GM19397 (cell line): ENCODE measurements at regions not wholly inside any gene's neighbourhood (a gene's known extent, or its start where the extent isn't known, plus 50 kb on each side); places are given as distances from the start of the nearest gene placed in this dataset.
"Not testable (repeated sequence)": the region's sequence is repeated elsewhere in the genome, so short reads cannot be mapped to it uniquely, and the experiment has no call there.

ENCODE experiments used
- ATAC-seq: cut with Tn5 transposase; IDR thresholded peaks from one replicate; pipeline ENCODE4 v1.9.1; 2021; ENCODE audit warnings: mild to moderate bottlenecking, moderate library complexity; ENCODE audit not compliant: unreplicated experiment

DNA sequence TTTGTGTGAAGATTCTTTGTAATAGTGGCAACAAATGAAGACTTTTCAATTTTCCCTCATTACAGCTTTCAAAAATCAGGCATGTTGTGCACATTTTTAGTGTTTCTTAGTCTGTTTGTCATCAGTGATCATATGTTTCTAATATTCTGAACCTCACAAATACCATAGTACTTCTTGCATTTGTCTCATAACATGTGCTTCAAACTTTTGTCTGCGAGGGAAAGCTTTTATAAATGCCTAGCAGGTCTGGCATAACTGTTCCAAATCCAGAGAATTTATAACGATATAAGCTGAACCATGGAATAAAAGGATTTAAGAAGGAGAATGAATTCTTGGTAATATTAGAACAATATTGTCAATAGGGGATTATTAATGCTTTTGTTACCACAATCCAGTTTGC is 670.2 kb downstream of the RFPL4B start:
- ATAC-seq, result no peak

DNA sequence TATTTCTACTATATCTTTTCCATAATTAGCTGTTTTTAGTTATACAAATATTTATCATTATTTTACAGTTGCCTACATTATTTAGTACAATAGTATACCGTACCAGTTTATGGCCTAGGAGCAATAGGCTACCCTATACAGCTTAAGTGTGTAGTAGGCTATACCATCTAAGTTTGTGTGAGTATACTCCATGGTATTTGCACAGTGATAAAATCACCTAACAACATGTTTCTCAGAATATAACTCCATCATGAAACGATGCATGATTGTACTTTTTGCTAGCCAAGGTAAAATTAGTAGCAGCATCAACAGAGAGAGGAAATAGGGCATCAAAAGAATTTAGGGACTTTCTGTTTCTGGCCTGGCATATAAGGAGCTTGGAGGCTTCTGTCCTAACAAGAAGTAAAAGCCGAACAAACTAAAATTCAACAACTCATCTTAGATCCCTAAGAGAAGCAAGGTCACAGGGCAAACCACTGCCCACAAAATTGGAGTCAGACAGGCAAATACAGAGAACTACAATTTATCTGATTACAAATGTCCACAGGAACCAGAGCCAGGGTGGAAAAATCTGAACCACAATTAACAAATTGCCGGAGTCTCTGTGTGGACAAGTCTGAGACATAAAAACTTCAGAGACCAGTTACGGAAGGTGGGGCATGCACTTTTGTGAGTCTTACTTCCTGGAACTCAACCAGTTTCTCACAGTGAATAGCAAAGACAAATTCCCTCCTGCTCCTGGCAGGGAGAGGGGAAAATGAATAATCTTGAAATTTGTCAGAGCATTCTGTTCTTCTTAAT is 671.4 kb downstream of the RFPL4B start:
- ATAC-seq, result no peak

DNA sequence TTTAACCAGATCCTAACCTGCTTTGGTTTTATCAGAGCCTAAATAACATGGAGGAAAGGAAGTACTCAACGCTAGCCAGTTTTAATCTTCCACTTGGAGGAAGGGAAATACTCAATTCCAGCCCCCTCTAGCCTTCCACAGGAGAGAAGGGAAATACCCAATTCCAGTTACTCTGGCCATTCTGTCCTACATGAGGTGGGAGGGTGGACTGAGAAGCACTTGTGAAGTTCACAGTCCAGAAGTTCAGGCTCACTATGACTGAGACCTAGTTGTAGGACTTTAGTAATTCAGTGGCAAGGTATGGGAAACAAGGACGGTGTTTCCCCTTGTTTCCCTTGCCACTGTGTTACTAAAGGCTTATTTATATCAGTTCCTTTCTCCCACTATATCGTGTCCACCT is 672.0 kb downstream of the RFPL4B start:
- ATAC-seq, result no peak

DNA sequence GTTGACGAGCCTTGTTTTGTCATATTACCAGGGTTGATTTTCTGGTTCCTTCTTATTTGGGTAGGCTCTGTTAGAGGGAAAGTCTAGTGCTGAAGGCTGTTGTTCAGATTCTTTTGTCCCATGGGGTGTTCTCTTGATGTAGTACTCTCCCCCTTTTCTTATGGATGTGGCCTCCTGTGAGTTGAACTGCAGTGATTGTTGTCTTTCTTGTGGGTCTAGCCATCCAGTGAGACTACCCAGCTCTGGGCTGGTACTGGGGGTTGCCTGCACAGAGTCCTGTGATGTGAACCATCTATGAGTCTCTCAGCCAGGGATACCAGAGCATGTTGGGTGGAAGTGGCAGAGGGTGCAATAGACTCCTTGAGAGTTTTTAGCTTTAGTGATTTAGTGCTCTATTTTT is 680.6 kb downstream of the RFPL4B start:
- ATAC-seq, result no peak

DNA sequence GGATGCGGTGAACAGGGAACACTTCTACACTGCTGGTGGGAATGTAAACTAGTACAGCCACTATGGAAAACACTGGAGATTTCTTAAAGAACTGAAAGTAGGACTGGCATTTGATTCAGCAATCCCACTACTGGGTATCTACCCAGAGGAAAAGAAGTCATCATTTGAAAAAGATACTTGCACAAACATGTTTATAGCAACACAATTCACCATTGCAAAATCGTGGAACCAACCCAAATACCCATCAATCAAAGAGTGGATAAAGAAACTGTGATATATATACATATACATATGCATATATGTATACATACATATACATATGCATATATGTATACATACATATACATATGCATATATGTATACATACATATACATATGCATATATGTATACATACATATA is 682.0 kb downstream of the RFPL4B start:
- ATAC-seq, result not testable (repeated sequence)

DNA sequence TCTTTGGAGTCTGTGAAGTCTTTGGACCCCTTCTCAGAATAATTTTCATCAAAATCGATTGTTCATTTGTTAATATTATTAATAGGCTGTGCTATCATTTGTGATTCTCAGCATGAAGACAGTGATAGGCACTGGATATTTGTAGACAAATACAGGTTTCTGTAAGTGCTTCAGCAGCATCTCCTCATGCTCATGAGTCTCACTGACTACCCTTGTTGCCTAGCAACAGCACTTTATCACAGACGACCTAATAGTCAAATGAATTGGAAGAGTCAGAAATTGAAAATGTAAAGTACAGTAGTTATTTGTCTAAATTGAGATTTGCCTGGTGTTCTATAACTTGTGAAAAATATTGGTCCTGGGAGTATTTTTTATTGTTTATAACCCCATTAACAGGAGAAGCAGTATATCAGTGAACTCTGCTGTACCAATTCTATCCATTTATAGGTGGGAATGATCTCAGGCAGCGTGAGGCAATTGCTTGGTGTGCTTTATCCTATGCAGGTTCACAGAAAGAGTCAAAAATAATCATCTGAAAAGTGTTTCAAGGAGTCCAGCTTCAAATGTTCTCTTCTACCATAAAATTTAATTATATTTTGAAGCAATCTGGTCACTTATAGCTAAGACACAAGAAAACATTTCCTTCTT is 684.6 kb downstream of the RFPL4B start:
- ATAC-seq, result no peak

DNA sequence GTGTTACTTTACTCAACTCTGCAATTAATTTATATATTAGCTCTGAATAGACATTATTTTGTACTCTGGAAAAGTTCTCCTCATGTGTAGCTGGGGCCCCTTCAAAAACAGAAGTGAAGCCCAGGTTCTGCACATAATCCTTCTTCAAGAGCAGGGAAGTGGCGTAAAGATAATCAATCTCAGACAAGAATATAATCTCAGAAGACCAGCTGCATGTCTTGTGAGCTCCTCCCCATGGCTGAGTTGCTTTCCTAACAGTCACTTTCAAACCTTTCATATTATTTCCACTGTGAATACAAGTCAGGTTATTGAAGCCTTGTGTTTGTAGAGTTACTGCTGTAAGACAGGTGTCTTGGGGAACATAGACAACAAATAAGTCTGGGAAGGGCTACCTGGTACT is 691.9 kb downstream of the RFPL4B start:
- no peak for ATAC-seq

DNA sequence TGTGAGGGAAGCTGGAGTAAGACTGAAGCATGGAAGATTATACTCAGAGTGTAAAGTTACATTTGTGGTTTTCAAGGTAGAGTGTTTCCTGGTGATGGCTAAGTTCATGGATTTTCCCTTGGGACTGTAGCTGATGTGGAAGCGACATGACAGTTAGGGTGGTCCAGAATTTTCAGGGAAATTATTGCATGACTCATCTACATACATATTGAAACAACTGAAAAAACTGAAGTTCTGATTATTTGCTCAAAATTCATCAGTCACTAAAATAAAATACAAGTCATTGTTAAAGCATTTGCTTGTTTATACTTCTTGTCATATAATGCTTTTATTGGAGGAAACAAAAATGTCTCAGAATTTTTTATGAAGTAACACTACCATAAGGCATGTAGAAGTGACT is 700.0 kb downstream of the RFPL4B start:
- ATAC-seq, result no peak

DNA sequence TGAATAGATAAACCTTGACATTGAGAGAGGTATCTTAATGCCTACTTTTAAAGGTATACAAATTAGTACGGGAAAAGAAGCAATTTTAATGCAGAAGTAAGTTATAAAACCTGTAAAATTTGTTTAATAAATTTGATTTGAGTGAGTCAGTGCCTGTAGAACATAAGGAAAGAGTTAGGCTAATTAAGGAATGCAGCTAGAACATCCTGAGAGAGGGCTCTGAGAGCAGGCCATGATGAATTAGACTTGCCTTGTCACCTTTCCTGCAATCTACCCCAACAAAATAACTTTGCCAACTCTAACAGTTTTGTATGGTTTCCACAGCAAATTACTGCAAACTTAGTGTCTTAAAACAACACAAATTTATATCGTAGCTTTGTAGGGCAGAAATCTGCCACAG is 700.8 kb downstream of the RFPL4B start:
- ATAC-seq, result no peak

DNA sequence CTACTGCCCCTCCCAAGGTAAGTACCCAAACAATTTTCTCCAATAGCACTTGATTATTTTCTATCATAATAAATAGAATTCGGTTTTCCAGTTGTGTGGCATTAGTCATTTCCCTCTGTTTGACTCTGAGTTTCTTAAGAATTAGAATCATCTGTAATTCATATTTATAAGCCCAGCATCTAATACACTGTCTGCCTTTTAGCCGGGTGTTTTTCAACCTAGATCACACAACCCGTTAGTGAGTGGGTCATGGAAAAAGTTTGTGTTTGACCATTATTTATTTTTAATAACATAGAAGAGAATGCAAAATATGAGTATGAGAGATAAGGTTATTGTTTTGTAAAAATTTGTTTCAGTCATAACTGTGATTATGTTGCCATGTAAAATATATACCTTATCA is 701.6 kb downstream of the RFPL4B start:
- ATAC-seq, result no peak

DNA sequence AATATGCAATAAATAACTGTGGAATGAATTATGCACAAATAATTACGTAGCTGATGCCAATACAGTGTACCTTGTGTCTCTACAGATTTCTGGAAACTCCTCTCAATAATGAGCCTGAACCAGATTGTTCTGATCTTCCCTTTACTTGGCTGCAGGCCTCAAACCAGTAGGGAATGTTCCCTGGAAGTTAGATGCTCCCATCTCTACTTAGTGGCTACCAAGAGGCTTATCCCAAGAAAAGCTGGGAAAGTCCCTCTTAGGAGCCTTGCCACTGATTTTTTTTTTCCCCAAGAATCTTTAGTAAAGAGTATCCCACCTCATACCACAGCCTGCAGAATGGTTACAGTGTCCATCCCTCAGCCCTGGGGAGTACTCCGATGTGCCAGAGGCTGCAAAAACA is 702.1 kb downstream of the RFPL4B start:
- ATAC-seq, result no peak

DNA sequence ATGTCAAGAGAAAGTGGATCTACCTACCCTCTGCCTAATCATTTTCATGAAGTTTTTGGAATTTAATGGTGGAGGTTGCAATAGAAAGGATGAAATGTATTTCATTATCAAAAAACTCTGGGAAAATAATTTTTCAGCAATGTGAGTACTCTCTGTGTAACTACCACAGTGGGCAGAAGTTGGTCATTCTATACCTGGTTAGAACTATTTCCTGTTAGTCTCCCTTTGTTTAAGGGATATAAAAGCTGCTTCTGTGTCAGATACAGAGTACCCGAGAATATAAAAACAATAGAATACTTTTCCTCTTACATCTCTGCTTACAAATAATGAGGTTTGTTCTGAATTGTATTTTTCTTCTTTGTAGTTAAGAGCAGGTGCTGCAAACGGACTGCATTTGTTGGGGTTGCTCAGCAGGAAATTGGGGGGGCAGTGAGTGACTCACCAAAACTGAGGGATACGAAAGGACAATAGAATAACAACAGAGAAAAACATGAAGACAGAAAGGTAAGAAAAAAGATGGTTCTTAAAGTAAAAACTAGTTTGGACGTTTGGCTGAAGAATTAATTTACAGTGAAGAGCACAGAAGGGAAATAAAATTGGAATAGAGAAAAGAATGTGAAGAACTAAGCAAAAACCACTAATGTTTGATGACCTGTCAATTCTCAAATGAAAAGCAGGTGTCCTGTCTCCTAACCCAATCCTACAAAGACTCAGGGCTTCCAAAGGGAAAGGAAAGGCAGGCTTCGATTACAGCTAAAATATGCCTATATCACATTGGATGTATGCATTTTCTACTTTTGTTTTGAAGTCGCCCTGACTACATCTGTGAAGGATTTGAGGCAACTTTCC is 703.1 kb downstream of the RFPL4B start:
- ATAC-seq, result no peak

DNA sequence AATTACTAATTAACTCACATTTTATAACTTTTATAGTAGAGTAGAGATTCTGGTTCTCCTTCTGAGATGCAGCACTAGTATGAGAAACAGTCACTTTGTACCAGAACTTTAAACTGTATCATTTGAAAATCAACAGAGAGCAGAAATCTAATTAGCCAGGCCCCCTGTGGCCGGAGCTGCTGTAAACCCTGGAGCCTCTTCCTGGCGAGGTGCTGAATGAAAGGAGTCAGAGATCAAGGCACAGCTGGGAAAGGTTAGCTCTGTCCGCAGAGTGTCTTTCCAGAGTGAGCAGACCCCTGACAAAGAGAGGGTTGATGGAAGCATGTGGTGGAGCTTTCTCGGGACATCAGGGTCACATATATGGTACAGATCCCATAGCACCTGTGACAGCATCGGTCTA is 703.8 kb downstream of the RFPL4B start:
- ATAC-seq, result no peak

DNA sequence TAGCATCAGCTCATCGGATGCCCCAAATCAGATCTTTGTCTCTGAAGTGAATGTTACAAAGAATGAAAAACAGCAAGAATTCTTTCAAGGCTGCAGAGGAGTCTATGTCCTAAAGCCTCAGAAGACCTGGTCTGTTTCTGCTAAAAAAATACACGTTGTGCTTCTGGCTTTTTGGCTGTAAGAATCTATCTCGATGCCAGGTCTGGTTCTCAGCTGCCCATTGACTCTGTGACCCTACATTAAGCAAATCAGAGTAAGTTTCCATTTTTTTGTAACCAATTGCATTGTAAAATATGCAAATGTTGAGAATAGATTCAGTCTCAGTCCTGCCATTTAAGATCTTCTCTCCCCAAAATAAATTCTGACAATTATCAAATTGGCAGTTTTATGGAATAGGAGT is 705.4 kb downstream of the RFPL4B start:
- no peak for ATAC-seq

DNA sequence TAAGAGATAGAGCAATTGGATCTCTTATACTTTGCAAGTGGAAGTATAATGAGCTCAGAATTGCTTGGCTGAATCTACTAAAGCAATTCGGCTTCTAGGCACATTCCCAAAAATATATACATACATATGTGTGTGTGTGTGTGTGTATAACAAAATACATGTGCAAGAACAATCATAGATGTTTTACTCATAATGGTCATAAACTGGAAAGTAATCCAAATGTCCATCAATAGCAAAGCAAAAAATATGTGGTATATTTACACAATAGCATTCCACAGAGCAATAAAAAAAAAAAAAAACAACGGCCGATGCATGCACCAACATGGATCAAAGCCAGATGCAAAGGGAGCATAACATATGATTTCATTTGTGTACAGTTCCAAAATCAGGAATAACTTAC is 707.9 kb downstream of the RFPL4B start:
- no peak for ATAC-seq

DNA sequence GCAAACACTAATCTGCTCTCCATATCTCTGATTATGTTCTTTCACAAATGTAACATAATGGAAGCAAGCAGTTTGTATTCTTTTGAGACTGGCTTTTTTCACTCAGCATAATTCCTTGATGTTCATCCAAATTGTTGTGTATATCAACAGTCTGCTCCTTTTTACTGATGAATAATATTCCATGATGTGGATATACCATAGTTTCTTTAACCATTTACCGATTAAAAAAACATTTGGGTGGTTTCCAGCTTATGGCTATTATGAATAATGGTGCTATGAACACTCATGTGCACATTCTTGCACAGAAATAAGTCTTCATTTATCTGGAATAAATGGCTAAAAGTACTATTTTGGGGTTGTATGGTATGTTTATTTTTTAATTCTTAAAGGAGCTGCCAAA is 708.9 kb downstream of the RFPL4B start:
- no peak for ATAC-seq

DNA sequence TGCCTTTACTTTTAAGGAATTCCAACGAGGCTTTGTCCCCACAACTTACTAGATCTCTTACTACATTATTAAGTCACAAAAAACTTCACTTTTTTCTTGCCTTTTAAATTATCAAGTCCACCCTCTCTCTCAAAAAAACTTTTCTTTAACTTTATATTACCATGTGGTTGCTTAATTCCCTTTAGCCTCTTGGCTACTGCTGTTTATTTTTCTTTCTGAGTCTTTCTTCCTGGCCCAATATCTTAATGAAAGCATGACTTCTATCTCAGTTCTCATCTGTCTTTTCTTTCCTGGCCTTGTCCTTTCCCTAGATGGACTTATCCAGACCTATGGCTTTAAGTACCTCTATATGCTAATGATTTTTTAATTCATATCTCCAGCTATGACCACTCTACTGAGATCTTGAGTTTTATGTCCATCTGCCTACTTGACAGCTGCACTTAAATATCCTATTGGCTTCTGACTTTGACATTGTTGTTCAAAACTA is 710.5 kb downstream of the RFPL4B start:
- no peak for ATAC-seq

DNA sequence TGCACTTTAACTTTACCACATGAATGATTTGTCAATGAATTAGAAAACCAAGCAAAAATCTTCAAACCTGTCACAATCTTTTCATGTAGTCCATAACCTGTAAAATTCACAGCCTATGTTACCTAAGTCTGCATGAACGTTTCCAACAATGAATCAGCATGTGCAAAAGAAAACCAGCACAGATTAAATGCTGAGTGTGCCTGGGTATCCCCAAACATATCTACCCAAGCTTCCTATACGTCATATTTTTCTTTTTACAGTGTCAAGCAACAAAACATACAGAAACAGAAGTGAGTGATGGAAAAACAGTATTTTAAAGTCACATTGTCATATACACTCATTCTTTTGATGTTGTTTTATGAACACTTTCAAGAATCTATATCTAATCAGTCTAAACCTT is 713.5 kb downstream of the RFPL4B start:
- ATAC-seq, result no peak

DNA sequence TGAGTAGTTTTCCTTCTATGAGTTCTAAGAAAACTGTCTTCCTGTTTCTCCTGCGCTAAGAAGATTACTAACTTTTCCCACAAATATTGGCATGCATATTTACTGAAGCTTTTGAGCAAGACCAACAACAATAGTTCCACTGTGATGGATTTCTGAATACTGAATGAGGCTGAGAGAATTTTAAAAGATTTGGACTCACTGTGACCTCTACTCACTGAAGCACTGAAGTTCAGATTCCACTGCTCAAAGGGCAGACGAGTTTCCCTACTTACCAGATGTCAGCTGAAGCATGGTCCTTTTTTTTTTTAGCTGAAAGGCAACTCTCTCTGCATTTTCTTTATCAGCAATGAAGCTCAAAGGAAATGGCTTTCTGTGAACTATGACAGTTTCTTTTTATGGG is 718.5 kb downstream of the RFPL4B start:
- no peak for ATAC-seq

DNA sequence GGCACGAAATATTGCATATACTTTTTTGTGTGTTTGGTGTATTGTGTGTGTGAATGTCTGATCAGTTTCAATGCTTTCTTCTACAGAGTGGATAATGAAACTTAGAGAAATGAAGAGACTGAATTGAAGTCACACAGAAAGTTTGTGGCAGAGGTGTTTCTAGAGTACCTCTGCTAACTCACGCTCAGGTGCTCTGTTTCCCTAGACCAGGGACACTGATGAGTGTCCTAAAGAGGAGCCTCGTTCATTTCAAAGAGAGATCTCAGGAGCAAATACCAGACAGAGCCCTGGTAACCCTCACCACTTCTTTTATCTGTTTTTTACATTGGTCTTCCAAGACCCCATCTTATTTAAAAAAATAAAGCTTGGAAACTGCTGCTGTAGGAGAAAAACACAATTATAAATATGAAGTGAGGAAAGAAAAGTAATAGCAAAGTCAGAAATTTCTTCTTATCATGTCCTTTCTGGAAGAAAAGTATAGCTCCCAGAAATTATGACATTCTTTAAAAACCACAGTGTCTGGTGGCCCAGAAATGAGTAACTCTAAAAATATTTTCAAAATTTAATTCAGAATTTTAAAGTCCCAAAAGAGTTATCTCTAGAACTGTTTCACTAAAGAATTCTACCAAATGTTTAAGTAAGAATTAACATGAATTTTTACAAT is 720.6 kb downstream of the RFPL4B start:
- ATAC-seq, result no peak

DNA sequence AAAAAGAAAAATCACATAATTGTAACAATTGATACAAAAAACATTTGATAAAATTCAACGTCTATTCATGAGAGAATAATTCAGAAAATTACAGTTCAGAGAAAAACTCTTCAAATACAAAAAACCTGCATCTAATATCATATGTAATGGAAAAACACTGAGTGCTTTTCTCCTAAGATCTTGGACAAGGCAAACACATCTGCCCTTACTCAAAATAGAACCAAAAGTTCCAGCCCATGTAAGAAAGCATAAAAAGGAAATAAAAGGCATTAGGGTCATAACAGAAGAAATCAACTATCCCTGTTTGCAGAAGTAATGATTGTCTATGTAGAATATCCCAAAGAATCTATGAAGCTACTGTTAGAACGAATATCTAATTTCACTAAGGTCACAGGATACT is 721.4 kb downstream of the RFPL4B start:
- ATAC-seq, result no peak
